ENCODE measurements at regions not wholly inside any gene's neighbourhood (a gene's known extent, or its start where the extent isn't known, plus 50 kb on each side); places are given as distances from the start of the nearest gene placed in this dataset.
A peak's percentile ranks its signal among the peaks of the same experiment; 100 is the strongest.

DNA sequence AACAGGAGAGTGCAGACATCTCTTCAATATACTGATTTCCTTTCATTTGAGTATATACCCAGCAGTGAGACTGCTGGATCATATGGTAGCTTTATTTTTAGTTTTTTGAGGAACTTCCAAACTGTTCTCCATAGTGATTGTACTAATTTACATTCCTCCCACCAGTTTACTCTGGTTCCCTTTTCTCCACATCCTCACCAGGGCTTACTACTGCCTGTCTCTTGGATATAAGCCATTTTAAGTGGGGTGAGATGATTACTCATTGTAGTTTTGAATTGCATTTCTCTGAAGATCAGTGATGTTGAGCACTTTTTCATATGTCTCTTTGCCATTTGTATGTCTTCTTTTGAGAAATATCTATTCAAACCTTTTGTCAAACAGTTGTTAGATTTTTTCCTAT lies 64.9 kb upstream of the HMGCLL1 start:
- DNase-seq (ENCODE audit: extremely low read depth, low read depth), result no peak

DNA sequence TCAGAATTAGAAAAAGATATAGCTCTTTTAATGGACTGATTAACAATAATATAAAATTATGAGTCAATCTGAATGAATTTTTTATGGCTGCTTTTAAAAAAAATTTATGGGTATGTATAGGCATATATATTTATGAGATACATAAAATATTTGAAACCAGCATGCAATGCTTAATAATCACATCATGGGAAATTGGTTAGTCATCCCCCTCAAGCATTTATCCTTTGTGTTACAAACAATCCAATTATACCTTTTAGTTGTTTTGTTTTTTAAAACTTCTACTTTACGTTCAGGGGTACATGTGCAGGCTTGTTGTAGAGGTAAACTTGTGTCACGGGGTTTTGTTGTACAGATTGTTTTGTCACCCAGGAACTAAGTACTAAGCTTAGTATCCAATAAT lies 63.4 kb upstream of the HMGCLL1 start:
- no peak for DNase-seq (ENCODE audit: extremely low read depth, low read depth)

DNA sequence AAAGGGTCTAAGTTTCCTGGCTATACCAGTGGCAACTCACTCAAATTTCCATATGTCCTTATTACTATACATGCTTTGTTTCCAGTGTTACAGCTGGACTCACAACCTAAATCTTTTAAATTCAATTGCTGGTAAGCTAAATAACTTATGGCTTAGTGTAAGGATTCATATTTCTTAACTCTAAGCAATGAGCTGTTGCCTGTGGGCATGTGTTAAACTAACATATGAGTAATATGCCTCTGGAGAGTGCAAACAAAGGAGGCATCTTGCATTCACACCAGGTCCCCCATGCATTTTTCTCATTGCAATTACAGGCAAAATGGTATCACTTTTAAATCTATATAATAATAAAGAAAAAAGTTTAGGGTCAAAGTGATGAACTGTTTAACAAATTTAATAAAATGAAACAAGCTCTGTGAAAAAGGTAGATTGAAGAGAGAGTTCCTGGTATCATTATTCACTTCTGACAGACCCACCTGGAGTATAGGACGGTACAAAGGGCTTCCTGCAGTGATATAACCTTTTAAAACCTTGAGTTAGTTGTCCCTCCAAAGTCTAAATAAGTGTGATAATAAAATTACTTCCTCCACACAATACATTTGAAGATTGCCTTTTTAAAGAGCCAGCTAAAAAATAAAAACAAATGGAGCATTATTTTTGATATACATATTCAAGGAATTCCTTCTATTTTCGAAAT lies 57.6 kb upstream of the HMGCLL1 start:
- DNase-seq (ENCODE audit: extremely low read depth, low read depth), result peak; percentile 65

DNA sequence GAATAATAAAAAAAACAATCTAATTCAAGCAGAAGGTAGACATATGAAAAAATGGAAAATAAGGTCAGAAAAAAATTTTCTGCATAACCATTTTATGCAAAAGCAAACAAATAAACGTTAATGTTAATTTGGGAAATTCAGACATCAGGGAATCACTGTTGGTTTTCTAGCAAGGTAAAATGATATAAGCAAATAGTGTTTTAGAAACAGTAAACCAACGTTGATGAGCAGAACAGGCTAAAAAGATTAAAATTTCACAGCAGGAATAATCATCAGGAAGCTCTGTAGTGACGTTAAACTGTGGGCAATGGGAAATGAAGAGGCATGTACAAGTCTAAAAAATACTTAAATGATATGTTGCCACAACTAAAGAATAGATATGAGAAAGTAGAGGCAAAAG lies 54.5 kb upstream of the HMGCLL1 start:
- DNase-seq (ENCODE audit: extremely low read depth, low read depth), result no peak

DNA sequence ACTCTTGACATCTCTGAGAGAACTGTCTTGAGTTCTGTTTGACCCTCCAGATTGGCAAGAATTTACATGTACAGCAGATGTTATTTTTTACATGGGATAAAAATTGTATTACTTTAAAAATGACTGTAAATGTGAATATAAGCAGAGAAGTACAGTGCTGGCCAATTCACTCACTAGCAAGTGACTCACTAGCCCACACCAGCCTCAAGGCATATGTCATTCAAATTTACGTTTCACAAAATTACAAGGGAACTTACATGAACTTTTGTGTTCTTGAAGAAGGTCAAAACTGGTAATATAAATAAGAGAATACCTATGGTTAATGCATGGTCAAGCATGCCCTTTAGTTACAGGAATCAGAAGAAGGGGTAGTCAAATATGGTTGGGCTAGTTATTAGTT lies 54.0 kb upstream of the HMGCLL1 start:
- no peak for DNase-seq (ENCODE audit: extremely low read depth, low read depth)
